GM12891 (cell line): ENCODE measurements at regions not wholly inside any gene's neighbourhood (a gene's known extent, or its start where the extent isn't known, plus 50 kb on each side); places are given as distances from the start of the nearest gene placed in this dataset.

Experiments used
- DNase-seq: peaks from one replicate; pipeline ENCODE4 v3.0.0; 2011; ENCODE audit warnings: low spot score; ENCODE audit not compliant: insufficient read length
- FAIRE-seq: peaks from 2 replicates; lab custom pipeline; 2011; peaks lifted over from hg19 to GRCh38; lab: Jason Lieb, UNC
- PAX5 ChIP-seq: IDR thresholded peaks from 2 replicates; pipeline ENCODE4 v1.6.1; 2011; ENCODE audit warnings: low read length, moderate library complexity, mild to moderate bottlenecking; ENCODE audit not compliant: insufficient read depth, severe bottlenecking
- POLR2A ChIP-seq: IDR thresholded peaks from 2 replicates; pipeline ENCODE4 v1.6.1; 2011; ENCODE audit warnings: low read depth, low read length, control low read depth
- POLR2AphosphoS5 ChIP-seq: IDR thresholded peaks from 2 replicates; pipeline ENCODE4 v1.6.1; 2011; ENCODE audit warnings: low read depth, low read length, control low read depth
- POU2F2 ChIP-seq: IDR thresholded peaks from 2 replicates; pipeline ENCODE4 v1.6.1; 2011; ENCODE audit warnings: low read depth, mild to moderate bottlenecking, control low read depth, low read length, moderate library complexity
- SPI1 ChIP-seq: IDR thresholded peaks from 2 replicates; pipeline ENCODE4 v1.6.1; 2011; ENCODE audit warnings: low read depth, low read length, control low read depth
- TAF1 ChIP-seq: IDR thresholded peaks from 2 replicates; pipeline ENCODE4 v1.6.1; 2011; ENCODE audit warnings: low read depth, low read length, control low read depth

DNA sequence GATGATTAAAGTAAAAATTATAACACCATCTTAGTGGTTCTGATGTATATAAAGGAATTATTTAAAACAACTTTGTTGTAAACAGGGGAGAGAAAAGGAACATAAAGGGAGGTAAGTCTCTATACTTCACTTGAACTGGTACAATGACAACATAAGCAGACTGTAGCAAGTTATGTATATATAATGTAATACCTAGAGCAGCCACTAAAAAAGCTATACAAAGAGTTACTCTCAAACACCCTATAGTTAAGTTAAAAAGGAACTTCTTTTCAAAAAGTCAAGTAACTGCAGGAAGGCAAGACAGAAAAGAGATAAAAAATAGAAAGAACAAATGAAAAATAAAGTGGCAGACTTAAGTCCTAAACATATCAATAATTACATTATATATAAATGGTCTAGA lies 82.3 kb downstream of the ZNF503 start:
- FAIRE-seq (no peak), DNase-seq (no peak)
- TF ChIP-seq POLR2A (no peak), SPI1 (no peak), PAX5 (no peak), TAF1 (no peak), POLR2AphosphoS5 (no peak), POU2F2 (no peak)

DNA sequence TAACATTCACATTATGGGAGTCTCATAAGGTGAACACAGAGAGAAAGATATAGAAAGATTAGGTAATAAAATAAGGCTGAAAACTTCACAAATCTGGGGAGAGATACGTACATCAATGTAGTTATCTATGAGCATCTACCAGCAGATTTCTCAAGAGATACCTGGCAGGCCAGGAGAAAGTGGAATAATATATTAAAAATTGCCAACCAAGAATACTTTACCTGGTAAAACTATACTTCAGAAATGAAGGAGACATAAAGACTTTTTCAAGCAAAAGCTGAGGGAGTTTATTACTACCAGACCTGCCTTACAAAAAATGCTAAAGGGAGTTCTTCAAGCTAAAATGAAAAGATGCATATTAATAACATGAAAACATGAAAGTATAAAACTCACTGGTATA lies 78.8 kb upstream of the COMTD1 start:
- no peak for TF ChIP-seq SPI1
- no peak for TF ChIP-seq POLR2A
- no peak for TF ChIP-seq PAX5
- TF ChIP-seq POLR2AphosphoS5: no peak
- TF ChIP-seq POU2F2: no peak
- no peak for TF ChIP-seq TAF1
- FAIRE-seq (no peak), DNase-seq (no peak)

DNA sequence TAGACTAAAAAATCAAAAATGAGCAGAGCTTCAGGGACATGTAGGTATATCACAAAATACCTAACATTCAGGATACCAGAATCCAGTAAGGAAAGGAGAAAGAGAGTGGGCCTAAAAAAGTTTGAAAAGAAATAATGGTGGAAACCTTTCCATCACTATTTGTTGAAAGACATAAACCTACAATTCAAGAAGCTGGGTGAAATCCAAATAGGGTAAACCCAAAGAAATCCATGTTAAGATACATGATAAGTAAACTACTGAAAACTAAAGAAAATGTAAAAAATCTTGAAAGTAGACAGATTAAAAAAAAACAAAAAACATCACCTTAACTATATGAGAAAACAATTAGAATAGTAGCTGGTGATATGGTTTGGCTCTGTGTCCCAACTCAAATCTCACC lies 76.7 kb upstream of the COMTD1 start:
- TF ChIP-seq POLR2AphosphoS5: no peak
- no peak for TF ChIP-seq POLR2A
- TF ChIP-seq SPI1: no peak
- TF ChIP-seq POU2F2: no peak
- TF ChIP-seq TAF1: no peak
- TF ChIP-seq PAX5: no peak
- DNase-seq (no peak), FAIRE-seq (no peak)

DNA sequence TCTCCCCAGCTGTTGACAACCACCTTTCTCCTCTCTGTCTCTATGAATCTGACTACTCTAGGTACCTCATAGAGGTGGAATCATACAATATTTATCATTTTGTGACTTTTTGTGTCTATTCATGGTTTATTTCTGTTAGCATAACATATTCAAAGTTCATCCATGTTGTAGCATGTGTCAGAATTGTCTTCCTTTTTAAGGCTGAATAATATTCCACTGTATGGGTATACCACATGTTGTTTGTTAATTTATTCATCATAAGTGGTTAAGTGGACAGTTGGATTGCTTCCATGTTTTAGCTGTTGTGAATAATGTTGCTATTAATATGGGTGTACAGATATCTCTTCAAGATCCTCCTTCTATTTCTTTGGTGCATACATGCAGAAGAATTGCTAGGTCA lies 69.9 kb upstream of the COMTD1 start:
- no peak for DNase-seq
- no peak for FAIRE-seq
- no peak for TF ChIP-seq SPI1

DNA sequence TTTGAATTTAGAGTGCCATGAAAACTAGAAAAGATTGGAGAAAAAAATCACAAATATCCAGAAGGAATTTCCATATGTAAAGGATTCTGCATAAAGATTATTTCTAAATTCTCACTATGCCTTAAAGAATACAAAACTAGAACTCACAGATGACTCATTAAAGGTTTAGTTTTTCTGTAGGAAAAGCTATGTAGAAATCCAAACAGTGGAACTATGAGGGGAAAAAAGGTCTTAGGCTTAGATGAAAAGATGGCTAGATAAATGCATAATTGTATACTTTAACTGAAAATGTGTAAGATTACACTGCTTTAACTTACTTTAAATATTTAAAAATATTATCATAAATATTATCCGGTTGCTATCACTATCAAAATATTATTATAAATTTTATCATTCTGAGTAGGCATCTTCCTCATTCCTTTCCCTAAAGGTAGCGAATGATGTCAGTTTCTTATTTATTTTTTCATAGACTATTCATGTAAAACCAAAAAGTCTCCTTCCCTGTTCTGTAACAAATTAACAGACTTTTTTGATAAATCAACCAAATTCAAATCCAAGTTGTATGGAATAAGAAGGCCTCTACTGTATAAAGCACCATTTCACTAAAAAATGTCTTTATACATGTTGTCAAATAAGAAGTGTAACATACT lies 69.1 kb upstream of the COMTD1 start:
- no peak for DNase-seq
- no peak for TF ChIP-seq POLR2A
- TF ChIP-seq POU2F2: no peak
- no peak for TF ChIP-seq POLR2AphosphoS5
- TF ChIP-seq PAX5: no peak
- no peak for TF ChIP-seq SPI1
- TF ChIP-seq TAF1: no peak
- no peak for FAIRE-seq

DNA sequence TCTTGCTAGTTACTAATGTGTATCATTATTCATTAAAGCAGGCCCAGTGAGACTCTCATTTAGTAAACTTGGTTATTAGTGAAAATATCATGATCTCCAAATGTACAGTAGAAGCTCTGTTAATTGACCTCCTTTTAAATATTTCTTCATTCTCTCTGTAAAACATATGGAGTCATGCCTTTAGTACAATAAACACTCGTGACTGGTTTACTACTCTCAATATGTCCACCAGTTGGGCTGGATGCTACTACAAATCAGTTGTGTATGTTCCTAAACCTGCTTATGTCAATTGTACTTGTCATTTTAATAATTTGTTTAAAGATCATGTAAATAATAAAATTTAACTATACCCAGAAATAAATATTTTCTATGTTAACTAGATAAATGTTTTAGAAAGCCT lies 68.6 kb upstream of the COMTD1 start:
- DNase-seq (no peak), FAIRE-seq (no peak)
- TF ChIP-seq SPI1 (no peak), POLR2AphosphoS5 (no peak), PAX5 (no peak), TAF1 (no peak), POLR2A (no peak), POU2F2 (no peak)

DNA sequence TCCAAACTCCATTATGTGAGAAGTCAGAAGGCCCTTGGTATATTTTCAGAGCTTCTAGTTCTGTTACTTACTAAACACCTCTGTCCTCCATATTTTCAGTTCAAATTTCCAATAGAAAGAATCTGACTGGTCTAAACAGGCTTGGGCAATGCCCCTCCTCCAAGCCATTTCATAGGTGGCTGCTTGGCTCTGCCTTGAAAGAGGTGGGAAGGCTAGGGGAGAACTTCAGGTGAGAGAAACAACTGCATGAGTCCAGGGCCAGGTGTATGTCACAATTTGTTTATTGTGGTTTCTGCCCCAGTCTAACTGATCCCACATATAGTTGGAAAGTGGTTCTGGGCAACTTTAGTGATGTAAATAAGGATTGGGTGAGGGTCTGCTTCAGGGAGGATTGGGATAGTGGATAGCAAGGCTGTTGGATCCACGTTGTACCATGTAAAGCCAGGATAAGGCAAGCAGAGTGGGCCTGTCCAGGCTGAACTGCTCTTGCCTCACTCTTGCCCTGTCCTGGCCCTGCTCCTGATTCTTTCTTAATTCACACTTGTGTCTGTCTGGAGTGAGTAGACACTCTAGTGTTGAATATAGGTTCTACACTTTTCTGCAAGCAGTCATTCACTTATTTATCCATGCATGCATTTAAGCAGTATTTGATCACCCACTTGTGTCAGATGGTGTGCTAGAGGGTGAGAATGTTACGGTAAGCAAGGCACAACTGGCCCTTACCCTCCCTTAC lies 67.5 kb upstream of the COMTD1 start:
- FAIRE-seq: no peak
- DNase-seq: no peak
- TF ChIP-seq POLR2AphosphoS5: no peak
- TF ChIP-seq POLR2A: no peak
- no peak for TF ChIP-seq TAF1
- TF ChIP-seq POU2F2: no peak
- TF ChIP-seq PAX5: no peak
- no peak for TF ChIP-seq SPI1

DNA sequence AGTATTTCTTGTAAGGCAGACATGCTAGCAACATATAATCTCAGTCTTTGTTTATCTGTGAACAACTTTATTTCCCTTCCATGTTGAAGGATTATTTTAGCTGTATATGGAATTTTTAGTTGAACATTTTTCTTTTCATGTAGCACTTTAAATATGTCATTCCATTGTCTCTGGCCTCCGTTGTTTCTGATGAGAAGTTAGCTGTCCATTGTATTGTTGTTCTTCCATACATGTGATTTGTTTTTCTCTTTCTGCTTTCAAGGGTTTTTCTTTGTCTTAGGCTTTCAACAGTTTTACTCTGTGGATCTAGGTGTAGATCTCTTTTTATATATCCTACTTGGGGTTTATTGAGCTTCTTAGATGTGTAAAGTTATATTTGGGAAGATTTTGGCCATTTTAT lies 66.3 kb upstream of the COMTD1 start:
- DNase-seq: no peak
- TF ChIP-seq SPI1: no peak
- no peak for TF ChIP-seq POLR2AphosphoS5
- no peak for TF ChIP-seq POU2F2
- TF ChIP-seq POLR2A: no peak
- no peak for TF ChIP-seq TAF1
- TF ChIP-seq PAX5: no peak
- no peak for FAIRE-seq

DNA sequence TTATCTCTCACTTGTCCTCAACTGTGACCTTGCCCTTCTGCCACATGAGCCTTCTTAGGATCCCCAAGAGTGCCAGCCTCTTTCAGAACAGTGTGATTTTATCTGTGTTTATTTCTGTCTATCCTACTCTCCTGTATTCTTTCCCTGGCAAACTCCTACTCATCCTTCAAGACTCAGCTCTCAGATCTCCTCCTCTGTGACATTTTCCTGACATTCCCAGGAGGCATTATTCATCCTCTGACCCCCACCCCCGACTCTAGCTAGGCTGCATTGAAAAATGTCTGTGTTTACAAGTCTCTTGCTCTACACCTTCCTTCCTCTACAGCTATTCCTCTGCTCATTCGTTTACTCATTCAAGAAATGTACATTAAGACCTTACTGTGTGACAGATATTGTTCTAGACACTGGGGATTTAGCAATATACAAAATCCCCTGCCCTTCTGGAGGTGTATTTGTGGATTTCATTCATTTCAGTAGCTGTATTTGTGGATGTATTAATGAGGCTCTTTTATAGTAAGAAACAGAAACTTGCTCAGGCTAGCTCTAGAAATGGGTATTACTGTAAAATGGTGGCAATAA lies 61.4 kb upstream of the COMTD1 start:
- DNase-seq (no peak), FAIRE-seq (no peak)
- TF ChIP-seq POLR2A: no peak
- TF ChIP-seq PAX5: no peak
- TF ChIP-seq POLR2AphosphoS5: no peak
- TF ChIP-seq TAF1: no peak
- TF ChIP-seq SPI1: no peak
- no peak for TF ChIP-seq POU2F2
